Spinal cord (tissue), 9 donors: ENCODE measurements at regions not wholly inside any gene's neighbourhood (a gene's known extent, or its start where the extent isn't known, plus 50 kb on each side); places are given as distances from the start of the nearest gene placed in this dataset.

Source experiments
- DNase-seq, 6 donors: peaks; one replicate each; pipeline versions ENCODE4 v3.0.0 to v3.0.0-alpha.2; 2013 to 2015; ENCODE audit warnings: low spot score in 6 of 6, low read depth in 4 of 6
- H3K27ac ChIP-seq: one replicate; pipeline ENCODE4 v1.5.1; 2013; ENCODE audit warnings: low read depth, low read length, control low read depth
- H3K27me3 ChIP-seq: one replicate; pipeline ENCODE4 v1.6.1; 2013; ENCODE audit warnings: low read length; ENCODE audit not compliant: control insufficient read depth, insufficient read depth
- H3K36me3 ChIP-seq: one replicate; pipeline ENCODE4 v1.6.1; 2013; ENCODE audit warnings: low read length; ENCODE audit not compliant: control insufficient read depth, insufficient read depth
- H3K4me1 ChIP-seq: one replicate; pipeline ENCODE4 v1.6.1; 2013; ENCODE audit warnings: low read length; ENCODE audit not compliant: control insufficient read depth, insufficient read depth
- H3K4me3 ChIP-seq: one replicate; pipeline ENCODE4 v1.5.1; 2013; ENCODE audit warnings: low read depth, low read length, control low read depth
- H3K9me3 ChIP-seq: one replicate; pipeline ENCODE4 v1.6.1; 2013; ENCODE audit warnings: low read length; ENCODE audit not compliant: control insufficient read depth, insufficient read depth
- WGBS: methylation state at CpG from one replicate; pipeline ENCODE4 v1.1.5; 2013; ENCODE audit warnings: missing lambda C conversion rate; ENCODE audit not compliant: insufficient coverage; 5-methylcytosine and 5-hydroxymethylcytosine counted together
- donor health status: healthy.

GRCh38 chr15:99507504-99508310 is 58.1 kb upstream of the MEF2A start:
- H3K4me3 ChIP-seq: no peak overlapping the region
- no peaks in the 10 kb centered on the region for H3K27me3 ChIP-seq
- H3K4me1 ChIP-seq: peaks cover 14% of the 10 kb centered on the region
- H3K9me3 ChIP-seq: no peaks in the 10 kb centered on the region
- no peaks in the 10 kb centered on the region for H3K36me3 ChIP-seq
- DNase-seq: peak in 2 of 6 donors; percentile 63 to 78
- WGBS: 47% methylated on average over 23 of the region's 24 CpGs
- no peak overlapping the region for H3K27ac ChIP-seq

DNA sequence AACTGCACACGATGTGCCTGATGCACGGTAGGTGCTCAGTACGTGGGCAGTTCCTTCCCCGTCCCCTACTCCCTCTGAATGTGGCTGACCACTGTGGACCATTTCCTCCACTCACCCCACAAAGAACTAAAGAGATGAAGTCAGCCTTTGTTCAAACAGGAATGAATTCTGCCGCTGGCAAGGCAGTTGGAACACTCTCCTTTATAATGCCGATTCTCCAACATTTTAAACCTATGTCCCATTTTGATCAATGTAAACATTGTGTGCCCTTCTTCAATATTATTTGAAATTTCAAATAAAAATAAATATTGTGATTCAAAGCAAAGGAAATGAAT is 57.5 kb upstream of the MEF2A start:
- no peaks in the 10 kb centered on the region for H3K36me3 ChIP-seq
- 55% methylated on average over 5 of the region's 6 CpGs for WGBS
- peaks cover 14% of the 10 kb centered on the region for H3K4me1 ChIP-seq
- H3K27me3 ChIP-seq: no peaks in the 10 kb centered on the region
- no peak for DNase-seq
- peaks cover 2% of the 10 kb centered on the region for H3K9me3 ChIP-seq
- no peak overlapping the region for H3K4me3 ChIP-seq
- no peak overlapping the region for H3K27ac ChIP-seq

- no peak overlapping the region for H3K4me3 ChIP-seq
- no peak overlapping the region for H3K27ac ChIP-seq
- no peaks in the 10 kb centered on the region for H3K36me3 ChIP-seq
- 93% methylated on average over 3 of the region's 3 CpGs for WGBS
- no peaks in the 10 kb centered on the region for H3K27me3 ChIP-seq
- DNase-seq: no peak
- peaks cover 3% of the 10 kb centered on the region for H3K9me3 ChIP-seq
- peaks cover 14% of the 10 kb centered on the region for H3K4me1 ChIP-seq
Observed at GRCh38 chr15:99508852-99509251, 56.9 kb upstream of the MEF2A start.

GRCh38 chr15:99509686-99510461 is 55.9 kb upstream of the MEF2A start:
- peaks cover 3% of the 10 kb centered on the region for H3K9me3 ChIP-seq
- no peak overlapping the region for H3K4me3 ChIP-seq
- no peaks in the 10 kb centered on the region for H3K36me3 ChIP-seq
- no peak for DNase-seq
- H3K4me1 ChIP-seq: peaks cover 10% of the 10 kb centered on the region
- 87% methylated on average over 2 of the region's 7 CpGs for WGBS
- no peak overlapping the region for H3K27ac ChIP-seq
- no peaks in the 10 kb centered on the region for H3K27me3 ChIP-seq

- Histone ChIP-seq H3K4me1 (peaks cover 10% of the 10 kb centered on the region), H3K27ac (no peak overlapping the region), H3K4me3 (no peak overlapping the region), H3K9me3 (peaks cover 3% of the 10 kb centered on the region), H3K36me3 (no peaks in the 10 kb centered on the region), H3K27me3 (no peaks in the 10 kb centered on the region)
- peak in 1 of 6 donors; percentile 24 for DNase-seq
- 75% methylated on average over 4 of the region's 6 CpGs for WGBS
Observed at GRCh38 chr15:99511531-99511865, 54.3 kb upstream of the MEF2A start.

DNA sequence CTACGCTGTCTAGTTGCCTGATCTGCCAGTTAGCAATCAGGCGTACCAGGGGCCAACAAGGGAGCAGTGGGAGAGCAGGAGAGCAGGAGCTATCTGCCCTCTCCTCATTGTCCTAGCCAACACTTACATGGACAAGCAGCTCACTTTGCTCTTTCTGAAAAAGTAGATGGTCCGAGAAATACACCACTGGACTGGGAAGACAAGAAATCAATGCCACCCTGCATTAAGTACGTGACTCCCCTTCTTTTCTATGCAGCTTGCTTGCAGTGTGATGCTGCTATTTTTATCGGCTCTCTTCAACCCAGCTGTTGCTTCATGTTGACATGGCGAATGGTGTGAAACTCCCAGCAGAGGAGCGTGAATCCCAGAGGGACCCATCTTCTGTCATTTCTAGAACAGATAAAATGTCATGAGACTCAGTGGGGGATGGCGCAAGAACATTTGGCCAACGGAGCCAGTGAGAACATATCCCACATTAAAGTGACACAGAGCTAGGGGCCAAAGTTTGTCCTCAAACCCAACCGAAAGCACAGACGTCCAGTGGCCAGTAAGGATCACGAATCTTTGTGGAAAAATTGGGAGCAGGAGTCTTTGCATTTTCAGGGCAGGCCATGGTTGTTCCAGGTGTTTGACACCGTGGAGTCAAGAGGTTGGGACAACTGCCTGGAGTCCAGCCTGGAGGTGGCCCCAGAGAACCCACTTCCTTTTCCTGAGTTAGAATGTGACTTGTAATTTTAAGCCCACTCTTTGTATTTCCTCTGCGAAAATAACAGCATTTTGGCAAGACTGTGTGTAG is 53.7 kb upstream of the MEF2A start:
- Histone ChIP-seq H3K9me3 (peaks cover 3% of the 10 kb centered on the region), H3K27ac (no peak overlapping the region), H3K36me3 (no peaks in the 10 kb centered on the region), H3K4me3 (no peak overlapping the region), H3K27me3 (no peaks in the 10 kb centered on the region), H3K4me1 (peaks cover 10% of the 10 kb centered on the region)
- no peak for DNase-seq
- WGBS: 75% methylated on average over 12 of the region's 14 CpGs

- Histone ChIP-seq H3K27me3 (no peaks in the 10 kb centered on the region), H3K4me1 (no peaks in the 10 kb centered on the region), H3K4me3 (no peak overlapping the region), H3K27ac (no peak overlapping the region), H3K36me3 (no peaks in the 10 kb centered on the region), H3K9me3 (peaks cover 3% of the 10 kb centered on the region)
- 69% methylated on average over 3 of the region's 5 CpGs for WGBS
- no peak for DNase-seq
Observed at GRCh38 chr15:99514306-99514705, 51.5 kb upstream of the MEF2A start.
